ENCODE measurements at regions not wholly inside any gene's neighbourhood (a gene's known extent, or its start where the extent isn't known, plus 50 kb on each side); places are given as distances from the start of the nearest gene placed in this dataset.

- no peak for TF ChIP-seq CTCF (IDR thresholded peaks at IDR 0.05; ENCODE audit: unreplicated experiment)
- BruUV-seq (replicated peaks): no TSS peak
- H3K4me3 Mint-ChIP-seq (ENCODE audit: low read depth, unreplicated experiment): no peak overlapping the region
- no peak overlapping the region for H3K27ac Mint-ChIP-seq (ENCODE audit: unreplicated experiment)
- H3K27me3 Mint-ChIP-seq (ENCODE audit: unreplicated experiment): no peaks in the 10 kb centered on the region
- intact Hi-C loops (cut with micrococcal nuclease; ENCODE audit: unreplicated experiment): no loop called here
- CTCF ChIA-PET: no interaction called here
- H3K4me1 Mint-ChIP-seq (ENCODE audit: low read depth, unreplicated experiment): no peaks in the 10 kb centered on the region
- H3K36me3 Mint-ChIP-seq (ENCODE audit: insufficient read depth, unreplicated experiment): no peaks in the 10 kb centered on the region
- peaks cover 3% of the 10 kb centered on the region for H3K9me3 Mint-ChIP-seq (ENCODE audit: low read depth, unreplicated experiment)
- no peak for DNase-seq
These were observed 242.1 kb upstream of the PPP1R3A start for GRCh38 chr7:114160925-114161324.

DNA sequence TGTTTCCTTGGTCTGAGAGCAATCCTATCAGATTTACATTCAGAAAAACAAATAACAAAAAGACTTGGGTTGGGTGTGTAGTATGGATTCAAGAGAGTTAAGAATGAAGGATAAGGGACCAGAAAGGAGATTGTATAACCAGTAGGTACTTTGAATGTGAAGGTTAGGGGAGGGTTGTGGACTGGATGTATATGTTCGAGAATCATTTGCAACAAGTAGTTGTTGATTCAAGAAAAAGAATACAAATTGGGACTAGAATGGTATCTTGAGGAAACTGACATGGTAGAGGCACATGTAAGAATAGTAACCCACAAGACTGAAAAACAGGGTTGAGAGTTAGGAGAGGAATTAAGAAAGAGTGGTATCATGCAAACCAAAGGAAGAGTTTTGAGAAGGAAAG, 240.0 kb upstream of the PPP1R3A start:
- no peak for DNase-seq
- Mint-ChIP-seq H3K36me3 (ENCODE audit: insufficient read depth, unreplicated experiment) (no peaks in the 10 kb centered on the region), H3K9me3 (ENCODE audit: low read depth, unreplicated experiment) (peaks cover 3% of the 10 kb centered on the region), H3K27me3 (ENCODE audit: unreplicated experiment) (no peaks in the 10 kb centered on the region), H3K4me3 (ENCODE audit: low read depth, unreplicated experiment) (no peak overlapping the region), H3K4me1 (ENCODE audit: low read depth, unreplicated experiment) (no peaks in the 10 kb centered on the region), H3K27ac (ENCODE audit: unreplicated experiment) (no peak overlapping the region)
- CTCF ChIA-PET: no interaction called here
- no peak for TF ChIP-seq CTCF (IDR thresholded peaks at IDR 0.05; ENCODE audit: unreplicated experiment)
- no TSS peak for BruUV-seq (replicated peaks)
- intact Hi-C loops (cut with micrococcal nuclease; ENCODE audit: unreplicated experiment): no loop called here

GRCh38 chr7:114158275-114158674, 239.5 kb upstream of the PPP1R3A start:
- H3K4me3 Mint-ChIP-seq (ENCODE audit: low read depth, unreplicated experiment): no peak overlapping the region
- H3K36me3 Mint-ChIP-seq (ENCODE audit: insufficient read depth, unreplicated experiment): no peaks in the 10 kb centered on the region
- CTCF ChIA-PET: no interaction called here
- DNase-seq: no peak
- no peaks in the 10 kb centered on the region for H3K27me3 Mint-ChIP-seq (ENCODE audit: unreplicated experiment)
- H3K4me1 Mint-ChIP-seq (ENCODE audit: low read depth, unreplicated experiment): no peaks in the 10 kb centered on the region
- peaks cover 3% of the 10 kb centered on the region for H3K9me3 Mint-ChIP-seq (ENCODE audit: low read depth, unreplicated experiment)
- BruUV-seq (replicated peaks): no TSS peak
- no peak for TF ChIP-seq CTCF (IDR thresholded peaks at IDR 0.05; ENCODE audit: unreplicated experiment)
- intact Hi-C loops (cut with micrococcal nuclease; ENCODE audit: unreplicated experiment): no loop called here
- no peak overlapping the region for H3K27ac Mint-ChIP-seq (ENCODE audit: unreplicated experiment)

DNA sequence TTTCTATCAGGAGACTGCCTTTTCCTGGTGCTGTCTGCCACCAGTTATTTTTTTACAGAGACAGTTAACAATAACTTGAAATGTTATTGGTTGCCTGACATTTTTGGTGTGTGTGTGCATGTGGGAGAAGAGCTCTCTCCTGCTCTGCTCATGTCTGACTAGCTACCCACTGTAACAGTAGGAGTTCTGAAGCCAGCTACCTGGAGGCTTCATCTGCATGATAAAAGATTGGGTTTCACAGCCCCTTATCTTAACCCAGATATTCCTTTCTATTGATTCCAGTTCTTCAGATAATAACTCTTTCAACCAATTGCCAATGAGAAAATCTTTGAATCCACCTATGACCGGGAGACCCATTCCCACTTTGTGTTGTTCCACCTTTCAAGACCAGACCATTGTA, 237.4 kb upstream of the PPP1R3A start:
- no peak for DNase-seq
- TF ChIP-seq CTCF (IDR thresholded peaks at IDR 0.05; ENCODE audit: unreplicated experiment): no peak
- H3K4me1 Mint-ChIP-seq (ENCODE audit: low read depth, unreplicated experiment): no peaks in the 10 kb centered on the region
- H3K36me3 Mint-ChIP-seq (ENCODE audit: insufficient read depth, unreplicated experiment): no peaks in the 10 kb centered on the region
- H3K4me3 Mint-ChIP-seq (ENCODE audit: low read depth, unreplicated experiment): no peak overlapping the region
- H3K27ac Mint-ChIP-seq (ENCODE audit: unreplicated experiment): no peak overlapping the region
- CTCF ChIA-PET: no interaction called here
- intact Hi-C loops (cut with micrococcal nuclease; ENCODE audit: unreplicated experiment): no loop called here
- no TSS peak for BruUV-seq (replicated peaks)
- H3K27me3 Mint-ChIP-seq (ENCODE audit: unreplicated experiment): no peaks in the 10 kb centered on the region
- peaks cover 3% of the 10 kb centered on the region for H3K9me3 Mint-ChIP-seq (ENCODE audit: low read depth, unreplicated experiment)

Measured in Calu3 (cell line).